G401.6 (cell line): ENCODE measurements at regions not wholly inside any gene's neighbourhood (a gene's known extent, or its start where the extent isn't known, plus 50 kb on each side); places are given as distances from the start of the nearest gene placed in this dataset.

Experiments used
- FAIRE-seq: peaks from 2 replicates; lab custom pipeline; 2012; peaks lifted over from hg19 to GRCh38; lab: Jason Lieb, UNC

- FAIRE-seq = no peak
Observed at GRCh38 chr20:11255455-11255854, 581.7 kb upstream of the JAG1 start.

GRCh38 chr20:11255860-11256259, 582.1 kb upstream of the JAG1 start:
- FAIRE-seq = no peak

GRCh38 chr20:11260611-11261010, 586.8 kb upstream of the JAG1 start:
- no peak for FAIRE-seq

GRCh38 chr20:11261533-11262000, 587.8 kb upstream of the JAG1 start:
- no peak for FAIRE-seq

- FAIRE-seq = no peak
Observed at GRCh38 chr20:11266571-11266970, 592.8 kb upstream of the JAG1 start.

GRCh38 chr20:11267131-11267761, 593.4 kb upstream of the JAG1 start:
- FAIRE-seq = no peak

GRCh38 chr20:11267762-11268335, 594.0 kb upstream of the JAG1 start:
- no peak for FAIRE-seq

GRCh38 chr20:11270566-11270965, 596.8 kb upstream of the JAG1 start:
- FAIRE-seq = no peak

- no peak for FAIRE-seq
Observed at GRCh38 chr20:11271319-11271718, 597.5 kb upstream of the JAG1 start.

GRCh38 chr20:11271920-11272594, 598.3 kb upstream of the JAG1 start:
- FAIRE-seq = no peak

GRCh38 chr20:11274141-11274594, 600.4 kb upstream of the JAG1 start:
- no peak for FAIRE-seq

- no peak for FAIRE-seq
Observed at GRCh38 chr20:11275740-11276139, 601.9 kb upstream of the JAG1 start.

GRCh38 chr20:11277170-11277569, 603.4 kb upstream of the JAG1 start:
- no peak for FAIRE-seq

- FAIRE-seq = no peak
Observed at GRCh38 chr20:11277858-11278257, 604.1 kb upstream of the JAG1 start.

- FAIRE-seq = no peak
Observed at GRCh38 chr20:11278461-11278860, 604.7 kb upstream of the JAG1 start.

- FAIRE-seq = no peak
Observed at GRCh38 chr20:11281240-11281639, 607.4 kb upstream of the JAG1 start.

- no peak for FAIRE-seq
Observed at GRCh38 chr20:11281768-11282167, 608.0 kb upstream of the JAG1 start.

GRCh38 chr20:11287126-11287525, 613.3 kb upstream of the JAG1 start:
- no peak for FAIRE-seq

GRCh38 chr20:11296221-11296620, 621.5 kb upstream of the BTBD3 start:
- FAIRE-seq = no peak

GRCh38 chr20:11296951-11297350, 620.7 kb upstream of the BTBD3 start:
- no peak for FAIRE-seq

GRCh38 chr20:11301699-11302098, 616.0 kb upstream of the BTBD3 start:
- no peak for FAIRE-seq

- FAIRE-seq = no peak
Observed at GRCh38 chr20:11302436-11302835, 615.3 kb upstream of the BTBD3 start.

- FAIRE-seq = no peak
Observed at GRCh38 chr20:11304795-11305194, 612.9 kb upstream of the BTBD3 start.

- no peak for FAIRE-seq
Observed at GRCh38 chr20:11305406-11305805, 612.3 kb upstream of the BTBD3 start.
